ENCODE measurements at regions not wholly inside any gene's neighbourhood (a gene's known extent, or its start where the extent isn't known, plus 50 kb on each side); places are given as distances from the start of the nearest gene placed in this dataset.

GRCh38 chr7:35430547-35431153 is 176.8 kb upstream of the TBX20 start:
- CTCF ChIA-PET, result interaction anchor here (0.7 to 1.8 kb wide), 4 partner anchors 15 to 194 kb away, joined by 3 to 4 read pairs (median 3); no protein-coding TSS in a partner anchor
- DNase-seq (ENCODE audit: extremely low spot score), result no peak
- TF ChIP-seq CTCF (IDR thresholded peaks at IDR 0.05; ENCODE audit: control extremely low read depth, extremely low read depth, low read depth, missing control alignments), result peak; percentile 27
- POLR2A ChIA-PET, result no interaction called here

GRCh38 chr7:35424869-35425495 is 171.1 kb upstream of the TBX20 start:
- peak; percentile 68 for DNase-seq (ENCODE audit: extremely low spot score)
- POLR2A ChIA-PET, result no interaction called here
- CTCF ChIA-PET, result interaction anchor here (0.6 to 4.7 kb wide), 18 partner anchors 9 to 894 kb away, joined by 3 to 40 read pairs (median 4); no protein-coding TSS in a partner anchor
- peak; percentile 65 for TF ChIP-seq CTCF (IDR thresholded peaks at IDR 0.05; ENCODE audit: control extremely low read depth, extremely low read depth, low read depth, missing control alignments)

GRCh38 chr7:35424440-35424839 is 170.5 kb upstream of the TBX20 start:
- TF ChIP-seq CTCF (IDR thresholded peaks at IDR 0.05; ENCODE audit: control extremely low read depth, extremely low read depth, low read depth, missing control alignments), result no peak
- DNase-seq (ENCODE audit: extremely low spot score), result no peak
- ChIA-PET CTCF (interaction anchor here (0.9 to 4.7 kb wide), 14 partner anchors 9 to 894 kb away, joined by 3 to 40 read pairs (median 4); no protein-coding TSS in a partner anchor), POLR2A (no interaction called here)

- POLR2A ChIA-PET, result no interaction called here
Measured at GRCh38 chr7:35422715-35423114, 168.8 kb upstream of the TBX20 start.

GRCh38 chr7:35420656-35421055 is 166.8 kb upstream of the TBX20 start:
- TF ChIP-seq CTCF (IDR thresholded peaks at IDR 0.05; ENCODE audit: control extremely low read depth, extremely low read depth, low read depth, missing control alignments), result no peak
- ChIA-PET POLR2A (no interaction called here), CTCF (interaction anchor here (1.0 to 2.0 kb wide), 3 partner anchors 100 to 555 kb away, joined by 3 to 7 read pairs (median 3); no protein-coding TSS in a partner anchor)
- no peak for DNase-seq (ENCODE audit: extremely low spot score)

More at GRCh38 chr7:35422715-35423114, 168.8 kb upstream of the TBX20 start:
- DNase-seq (ENCODE audit: extremely low spot score), result no peak
- CTCF ChIA-PET, result interaction anchor here (1.2 to 3.7 kb wide), 2 partner anchors 12 to 97 kb away, joined by 3 to 25 read pairs; no protein-coding TSS in a partner anchor
- no peak for TF ChIP-seq CTCF (IDR thresholded peaks at IDR 0.05; ENCODE audit: control extremely low read depth, extremely low read depth, low read depth, missing control alignments)

GRCh38 chr7:35419391-35419755 is 165.5 kb upstream of the TBX20 start:
- POLR2A ChIA-PET, result no interaction called here
- DNase-seq (ENCODE audit: extremely low spot score), result no peak
- TF ChIP-seq CTCF (IDR thresholded peaks at IDR 0.05; ENCODE audit: control extremely low read depth, extremely low read depth, low read depth, missing control alignments), result no peak
- CTCF ChIA-PET, result interaction anchor here (1.3 kb wide), 1 partner anchor 13 kb away, joined by 3 read pairs; no protein-coding TSS in a partner anchor
